ENCODE measurements at regions not wholly inside any gene's neighbourhood (a gene's known extent, or its start where the extent isn't known, plus 50 kb on each side); places are given as distances from the start of the nearest gene placed in this dataset.

GRCh38 chr6:168159506-168159905 is 80.5 kb upstream of the FRMD1 start:
- H2AFZ ChIP-seq (ENCODE audit: low read length): no peak overlapping the region

GRCh38 chr6:168158980-168159349 is 80.0 kb upstream of the FRMD1 start:
- no peak for DNase-seq
- H3F3A ChIP-seq (ENCODE audit: insufficient read depth, low read length): no peaks in the 10 kb centered on the region
- no peaks in the 10 kb centered on the region for H3K36me3 ChIP-seq (replicated peaks; ENCODE audit: insufficient read depth, low read length)
- no peaks in the 10 kb centered on the region for H3K27me3 ChIP-seq (replicated peaks; ENCODE audit: insufficient read depth, low read length)
- H3K4me1 ChIP-seq (ENCODE audit: low read length): no peaks in the 10 kb centered on the region
- no peaks in the 10 kb centered on the region for H3K79me2 ChIP-seq (ENCODE audit: low read length)
- no peak overlapping the region for H3K4me3 ChIP-seq (ENCODE audit: low read length)
- H4K20me1 ChIP-seq (ENCODE audit: insufficient read depth, low read length): no peaks in the 10 kb centered on the region
- H2AFZ ChIP-seq (ENCODE audit: low read length): no peak overlapping the region
- H3K9ac ChIP-seq (ENCODE audit: low read length): no peak overlapping the region
- H3K9me2 ChIP-seq (replicated peaks; ENCODE audit: insufficient read depth, low read length): no peaks in the 10 kb centered on the region
- no peak for TF ChIP-seq CTCF (IDR thresholded peaks at IDR 0.05; ENCODE audit: low read length)
- no peak for TF ChIP-seq EZH2 (optimal IDR thresholded peaks at IDR 0.05; ENCODE audit: low read depth, low read length)
- TF ChIP-seq EZH2phosphoT487 (IDR thresholded peaks at IDR 0.05; ENCODE audit: low read length): no peak
- H3K4me2 ChIP-seq (ENCODE audit: low read depth, low read length): no peak overlapping the region
- H3K9me3 ChIP-seq (replicated peaks; ENCODE audit: insufficient read depth, low read length): no peaks in the 10 kb centered on the region
- H3K27ac ChIP-seq (ENCODE audit: low read length): no peak overlapping the region

More at GRCh38 chr6:168159506-168159905, 80.5 kb upstream of the FRMD1 start:
- no peak overlapping the region for H3K4me2 ChIP-seq (ENCODE audit: low read depth, low read length)
- no peak overlapping the region for H3K27ac ChIP-seq (ENCODE audit: low read length)
- H3F3A ChIP-seq (ENCODE audit: insufficient read depth, low read length): no peaks in the 10 kb centered on the region
- no peak for DNase-seq
- no peaks in the 10 kb centered on the region for H3K9me3 ChIP-seq (replicated peaks; ENCODE audit: insufficient read depth, low read length)
- no peak overlapping the region for H3K9ac ChIP-seq (ENCODE audit: low read length)
- no peaks in the 10 kb centered on the region for H3K27me3 ChIP-seq (replicated peaks; ENCODE audit: insufficient read depth, low read length)
- H3K4me1 ChIP-seq (ENCODE audit: low read length): no peaks in the 10 kb centered on the region
- H3K4me3 ChIP-seq (ENCODE audit: low read length): no peak overlapping the region
- no peaks in the 10 kb centered on the region for H3K9me2 ChIP-seq (replicated peaks; ENCODE audit: insufficient read depth, low read length)
- no peaks in the 10 kb centered on the region for H3K79me2 ChIP-seq (ENCODE audit: low read length)
- H3K36me3 ChIP-seq (replicated peaks; ENCODE audit: insufficient read depth, low read length): no peaks in the 10 kb centered on the region
- H4K20me1 ChIP-seq (ENCODE audit: insufficient read depth, low read length): no peaks in the 10 kb centered on the region
- no peak for TF ChIP-seq EZH2 (optimal IDR thresholded peaks at IDR 0.05; ENCODE audit: low read depth, low read length)

GRCh38 chr6:168158213-168158979 is 79.4 kb upstream of the FRMD1 start:
- TF ChIP-seq EZH2 (optimal IDR thresholded peaks at IDR 0.05; ENCODE audit: low read depth, low read length): no peak
- no peak for TF ChIP-seq EZH2phosphoT487 (IDR thresholded peaks at IDR 0.05; ENCODE audit: low read length)
- TF ChIP-seq CTCF (IDR thresholded peaks at IDR 0.05; ENCODE audit: low read length): no peak
- H2AFZ ChIP-seq (ENCODE audit: low read length): no peak overlapping the region
- H3K79me2 ChIP-seq (ENCODE audit: low read length): no peaks in the 10 kb centered on the region
- H4K20me1 ChIP-seq (ENCODE audit: insufficient read depth, low read length): no peaks in the 10 kb centered on the region
- no peaks in the 10 kb centered on the region for H3K4me1 ChIP-seq (ENCODE audit: low read length)
- no peak overlapping the region for H3K4me2 ChIP-seq (ENCODE audit: low read depth, low read length)
- no peak overlapping the region for H3K4me3 ChIP-seq (ENCODE audit: low read length)
- H3K9ac ChIP-seq (ENCODE audit: low read length): no peak overlapping the region
- H3K27me3 ChIP-seq (replicated peaks; ENCODE audit: insufficient read depth, low read length): no peaks in the 10 kb centered on the region
- H3K27ac ChIP-seq (ENCODE audit: low read length): no peak overlapping the region
- H3K36me3 ChIP-seq (replicated peaks; ENCODE audit: insufficient read depth, low read length): no peaks in the 10 kb centered on the region
- H3K9me3 ChIP-seq (replicated peaks; ENCODE audit: insufficient read depth, low read length): no peaks in the 10 kb centered on the region
- H3K9me2 ChIP-seq (replicated peaks; ENCODE audit: insufficient read depth, low read length): no peaks in the 10 kb centered on the region
- no peaks in the 10 kb centered on the region for H3F3A ChIP-seq (ENCODE audit: insufficient read depth, low read length)
- DNase-seq: no peak
